ENCODE measurements at regions not wholly inside any gene's neighbourhood (a gene's known extent, or its start where the extent isn't known, plus 50 kb on each side); places are given as distances from the start of the nearest gene placed in this dataset.
"Not testable (repeated sequence)": the region's sequence is repeated elsewhere in the genome, so short reads cannot be mapped to it uniquely, and the experiment has no call there.

- not testable (repeated sequence) for DNase-seq (ENCODE audit: low read depth)
These were observed 52.9 kb upstream of the CSF1 start for GRCh38 chr1:109857702-109858101.

GRCh38 chr1:109855986-109856385 lies 54.7 kb upstream of the CSF1 start:
- not testable (repeated sequence) for DNase-seq (ENCODE audit: low read depth)

DNA sequence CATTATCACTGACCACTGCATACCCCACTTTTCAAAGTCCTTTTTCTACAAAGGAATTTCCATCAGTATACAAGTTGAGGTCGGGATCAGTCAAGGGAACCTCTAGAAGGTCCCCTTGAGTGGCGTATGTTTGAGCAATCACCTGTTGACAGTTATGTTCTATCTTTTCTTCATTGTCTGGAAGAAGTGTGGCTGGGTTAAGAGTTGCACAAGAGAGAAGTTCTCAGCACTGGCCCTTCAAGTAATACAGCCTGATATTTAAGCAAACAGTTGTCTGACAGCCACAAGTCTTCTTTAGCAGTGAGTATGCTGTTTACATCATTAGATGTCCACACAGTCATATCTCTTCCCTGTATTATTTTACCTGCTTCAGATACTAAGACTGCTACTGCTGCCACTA lies 56.7 kb upstream of the CSF1 start:
- not testable (repeated sequence) for DNase-seq (ENCODE audit: low read depth)

- not testable (repeated sequence) for DNase-seq (ENCODE audit: low read depth)
These were observed 58.2 kb upstream of the CSF1 start for GRCh38 chr1:109852221-109853015.

- DNase-seq (ENCODE audit: low read depth) = no peak
These were observed 59.8 kb upstream of the CSF1 start for GRCh38 chr1:109850827-109851226.

- no peak for DNase-seq (ENCODE audit: low read depth)
These were observed 60.5 kb upstream of the CSF1 start for GRCh38 chr1:109850194-109850593.

GRCh38 chr1:109849655-109850054 lies 61.0 kb upstream of the CSF1 start:
- no peak for DNase-seq (ENCODE audit: low read depth)

DNA sequence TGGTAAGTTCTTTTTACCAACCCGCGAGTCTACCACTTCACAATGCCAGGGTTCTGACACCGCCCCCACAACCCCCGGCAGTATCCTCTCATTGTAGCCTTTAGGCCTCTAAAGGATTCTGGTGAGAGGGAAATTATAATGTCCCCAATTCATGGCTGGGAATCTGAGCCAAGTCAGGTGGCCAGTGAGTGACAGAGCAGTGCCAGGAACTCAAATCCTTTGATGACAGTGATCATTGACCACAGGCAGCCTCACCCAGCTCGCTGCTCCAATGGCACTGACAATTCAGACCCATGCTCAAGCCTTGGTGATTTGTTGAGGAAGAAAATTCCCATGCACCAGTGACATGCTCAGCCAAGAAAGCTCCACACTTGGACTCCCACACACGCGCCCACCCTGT lies 63.4 kb upstream of the CSF1 start:
- DNase-seq (ENCODE audit: low read depth) = no peak

DNA sequence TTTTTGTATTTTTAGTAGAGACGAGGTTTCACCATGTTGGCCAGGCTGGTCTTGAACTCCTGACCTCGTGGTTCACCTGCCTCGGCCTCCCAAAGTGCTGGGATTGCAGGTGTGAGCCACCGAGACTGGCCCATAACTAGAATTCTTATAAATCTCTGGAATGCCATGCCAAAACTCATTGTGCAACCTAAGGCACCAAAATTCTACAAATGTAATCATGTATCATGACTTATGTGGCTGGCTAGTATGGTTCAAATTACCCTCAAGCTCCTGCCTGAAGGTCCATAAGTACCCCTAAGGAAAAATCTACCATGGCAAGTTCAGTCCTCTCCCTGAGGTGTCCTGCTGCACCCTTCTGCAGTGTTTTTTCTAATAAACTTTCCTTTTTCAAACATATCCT lies 63.8 kb upstream of the CSF1 start:
- no peak for DNase-seq (ENCODE audit: low read depth)

GRCh38 chr1:109846162-109846561 lies 64.5 kb upstream of the CSF1 start:
- DNase-seq (ENCODE audit: low read depth) = no peak

DNA sequence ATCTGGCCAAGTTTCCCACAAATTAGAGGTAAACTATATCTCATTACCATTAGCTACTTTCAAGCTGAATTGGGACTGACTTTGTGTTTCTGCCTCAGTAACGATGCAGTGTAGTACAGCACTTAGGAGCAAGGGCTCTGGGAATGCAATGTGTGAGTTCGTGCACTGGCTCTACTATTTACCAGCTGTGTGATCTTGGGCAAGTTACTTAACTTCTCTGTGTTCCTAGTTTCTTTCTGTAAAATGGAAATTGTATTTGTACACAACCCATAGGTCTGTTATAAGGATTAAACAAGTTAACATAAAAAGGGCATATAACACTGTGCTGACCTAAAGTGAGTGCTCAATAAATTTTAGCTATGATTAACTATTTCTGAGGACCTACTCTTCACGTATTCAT lies 65.0 kb upstream of the CSF1 start:
- no peak for DNase-seq (ENCODE audit: low read depth)

- no peak for DNase-seq (ENCODE audit: low read depth)
These were observed 66.0 kb upstream of the CSF1 start for GRCh38 chr1:109844609-109845008.

- no peak for DNase-seq (ENCODE audit: low read depth)
These were observed 70.5 kb upstream of the CSF1 start for GRCh38 chr1:109840011-109840629.

DNA sequence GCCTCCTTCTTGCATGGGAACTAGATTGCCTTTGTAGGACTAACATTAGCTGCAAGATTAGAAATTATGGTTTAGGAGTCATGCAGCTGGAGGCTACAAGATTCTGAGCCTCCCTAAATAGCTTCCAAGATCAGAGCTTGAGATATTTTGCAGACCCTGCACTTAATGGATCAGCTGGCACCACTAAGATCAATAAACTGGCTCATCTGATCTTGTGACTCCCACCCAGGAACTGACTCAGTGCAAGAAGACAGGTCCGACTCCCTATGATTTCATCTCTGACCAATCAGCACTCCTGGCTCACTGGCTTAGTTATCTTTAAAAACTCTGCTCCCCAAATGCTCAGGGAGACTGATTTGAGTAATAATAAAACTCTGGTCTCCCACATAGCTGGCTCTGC lies 71.4 kb upstream of the CSF1 start:
- DNase-seq (ENCODE audit: low read depth) = not testable (repeated sequence)

GRCh38 chr1:109838838-109839240 lies 71.8 kb upstream of the CSF1 start:
- DNase-seq (ENCODE audit: low read depth) = no peak

DNA sequence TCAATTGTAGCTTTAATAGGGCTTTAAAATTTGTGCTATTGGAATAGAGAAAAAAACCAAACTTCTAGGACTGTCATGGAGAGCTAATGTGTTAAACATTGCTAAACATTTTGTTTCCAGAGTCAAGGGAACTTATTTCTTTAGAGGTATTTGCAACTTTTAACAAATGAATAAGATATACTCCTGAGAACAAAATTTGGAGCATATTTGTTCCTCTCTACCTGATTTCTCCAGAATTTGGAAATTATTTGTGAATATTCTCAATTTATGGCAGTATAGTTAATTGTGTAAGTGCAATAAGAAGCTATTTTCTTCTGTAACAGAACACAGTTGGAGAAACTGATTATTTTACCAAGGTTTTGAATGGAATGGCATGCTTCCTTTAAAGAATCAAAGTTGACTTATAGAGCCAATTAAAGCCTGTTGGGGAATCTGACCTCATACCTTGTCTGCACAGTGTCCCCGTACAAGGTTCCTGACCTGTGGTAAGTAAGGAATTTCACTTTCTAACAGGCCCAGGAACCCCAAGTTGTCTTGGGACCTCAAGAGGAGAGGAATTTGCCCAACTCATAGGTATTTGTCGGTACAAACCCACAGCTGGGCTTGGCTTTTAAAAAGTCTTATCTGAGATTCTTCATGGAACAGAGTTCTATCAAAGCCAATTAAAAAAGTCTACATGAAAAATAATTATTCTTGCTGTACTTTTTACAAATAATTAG lies 72.6 kb upstream of the CSF1 start:
- no peak for DNase-seq (ENCODE audit: low read depth)

GRCh38 chr1:109835645-109836044 lies 71.9 kb upstream of the EPS8L3 start:
- not testable (repeated sequence) for DNase-seq (ENCODE audit: low read depth)

- DNase-seq (ENCODE audit: low read depth) = no peak
These were observed 71.2 kb upstream of the EPS8L3 start for GRCh38 chr1:109834951-109835350.

DNA sequence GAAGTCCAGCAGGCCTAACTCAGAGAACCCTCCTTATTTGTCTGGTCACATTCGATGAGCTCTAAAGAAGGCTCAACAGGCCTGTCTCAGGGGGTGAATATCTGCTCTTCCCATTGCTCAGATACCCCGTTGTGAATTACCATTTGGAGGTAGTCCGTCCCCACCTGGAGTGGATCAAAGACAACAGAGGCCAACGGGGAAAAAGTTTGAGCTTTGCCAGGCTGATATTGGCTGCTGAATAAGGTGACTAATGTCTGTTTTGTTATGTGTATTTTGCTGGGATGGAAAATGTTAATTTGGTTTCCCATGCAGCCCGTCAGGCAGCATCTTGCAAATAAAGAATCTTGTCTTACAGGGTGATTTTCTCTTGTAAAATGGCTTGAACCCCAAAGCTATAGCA lies 69.2 kb upstream of the EPS8L3 start:
- no peak for DNase-seq (ENCODE audit: low read depth)

DNA sequence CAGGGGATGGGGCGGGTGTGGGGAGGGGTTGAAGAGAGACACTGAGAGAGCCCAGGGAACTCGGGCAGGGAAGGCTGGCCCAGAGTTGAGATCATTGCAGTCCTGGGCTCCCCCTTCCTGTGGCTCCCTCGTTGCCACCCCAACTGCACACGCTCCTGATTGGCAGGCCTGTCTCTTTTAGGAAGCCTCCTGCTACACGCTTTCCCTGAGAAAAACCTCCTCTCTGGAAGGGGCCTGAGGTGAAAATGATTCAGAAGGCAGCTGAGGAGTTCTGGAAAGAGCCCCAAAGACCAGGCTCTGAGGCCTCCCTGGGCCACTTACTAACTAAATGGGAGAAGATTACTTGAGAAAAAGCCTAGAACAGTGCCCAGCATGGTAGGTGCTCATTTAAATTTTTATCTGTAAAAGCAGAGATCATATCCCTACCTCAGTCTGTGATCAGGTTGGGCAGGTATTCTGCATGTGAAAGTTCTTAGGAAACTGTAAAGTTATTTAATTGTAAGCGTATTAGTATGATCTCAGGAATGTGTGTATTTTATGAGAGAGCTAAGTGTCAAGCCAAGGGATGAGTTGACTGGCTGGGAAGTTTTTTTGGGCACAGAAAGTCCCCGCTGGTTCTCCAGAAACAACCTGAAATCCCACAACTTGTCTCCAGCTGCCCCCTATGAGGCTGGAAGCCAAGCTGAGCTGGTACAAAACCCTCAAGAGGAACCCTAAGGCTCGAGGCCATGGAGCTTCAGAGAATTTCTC lies 65.2 kb upstream of the EPS8L3 start:
- no peak for DNase-seq (ENCODE audit: low read depth)

- DNase-seq (ENCODE audit: low read depth) = no peak
These were observed 64.3 kb upstream of the EPS8L3 start for GRCh38 chr1:109827986-109828385.

GRCh38 chr1:109827466-109827865 lies 63.7 kb upstream of the EPS8L3 start:
- no peak for DNase-seq (ENCODE audit: low read depth)
